HL-60/S4 (cell line): ENCODE measurements at regions not wholly inside any gene's neighbourhood (a gene's known extent, or its start where the extent isn't known, plus 50 kb on each side); places are given as distances from the start of the nearest gene placed in this dataset.

Experiments
- in situ Hi-C: fragments of 300-500 bp; cut with MboI; formaldehyde crosslinking; loops from 2 replicates; pipeline ENCODE4 v1.14.3; 2022; ENCODE audit warnings: low sequenced_read_pairs

GRCh38 chr2:18339326-18339725, 221.1 kb downstream of the RDH14 start:
- in situ Hi-C loops, result no loop called here

GRCh38 chr2:18336975-18337374, 223.5 kb downstream of the RDH14 start:
- in situ Hi-C loops, result no loop called here

- in situ Hi-C loops, result no loop called here
Measured at GRCh38 chr2:18332477-18332876, 228.0 kb downstream of the RDH14 start.

- in situ Hi-C loops, result no loop called here
Measured at GRCh38 chr2:18325118-18325517, 235.3 kb downstream of the RDH14 start.

- in situ Hi-C loops, result no loop called here
Measured at GRCh38 chr2:18319987-18320386, 240.5 kb downstream of the RDH14 start.

GRCh38 chr2:18317017-18317416, 243.4 kb downstream of the RDH14 start:
- in situ Hi-C loops, result no loop called here

GRCh38 chr2:18312818-18313217, 247.6 kb downstream of the RDH14 start:
- in situ Hi-C loops, result no loop called here

- in situ Hi-C loops, result no loop called here
Measured at GRCh38 chr2:18311420-18312195, 248.8 kb downstream of the RDH14 start.

GRCh38 chr2:18309627-18310026, 250.8 kb downstream of the RDH14 start:
- in situ Hi-C loops, result no loop called here

- in situ Hi-C loops, result no loop called here
Measured at GRCh38 chr2:18309188-18309587, 251.3 kb downstream of the RDH14 start.

GRCh38 chr2:18304849-18305248, 255.6 kb downstream of the RDH14 start:
- in situ Hi-C loops, result no loop called here

GRCh38 chr2:18301421-18302139, 258.9 kb downstream of the RDH14 start:
- in situ Hi-C loops, result no loop called here

GRCh38 chr2:18299423-18300212, 260.8 kb downstream of the RDH14 start:
- in situ Hi-C loops, result no loop called here

- in situ Hi-C loops, result no loop called here
Measured at GRCh38 chr2:18297534-18298058, 262.9 kb downstream of the RDH14 start.

- in situ Hi-C loops, result no loop called here
Measured at GRCh38 chr2:18290386-18290785, 270.1 kb downstream of the RDH14 start.

GRCh38 chr2:18286897-18287296, 273.6 kb downstream of the RDH14 start:
- in situ Hi-C loops, result no loop called here

GRCh38 chr2:18284331-18284730, 276.1 kb downstream of the RDH14 start:
- in situ Hi-C loops, result no loop called here

- in situ Hi-C loops, result no loop called here
Measured at GRCh38 chr2:18282026-18282425, 278.4 kb downstream of the RDH14 start.

GRCh38 chr2:18276583-18277075, 283.8 kb downstream of the RDH14 start:
- in situ Hi-C loops, result no loop called here

GRCh38 chr2:18273205-18273604, 287.2 kb downstream of the RDH14 start:
- in situ Hi-C loops, result no loop called here

- in situ Hi-C loops, result no loop called here
Measured at GRCh38 chr2:18272148-18272494, 288.3 kb downstream of the RDH14 start.
